ENCODE measurements at regions not wholly inside any gene's neighbourhood (a gene's known extent, or its start where the extent isn't known, plus 50 kb on each side); places are given as distances from the start of the nearest gene placed in this dataset.

GRCh38 chr2:195493416-195493815 lies 163.6 kb upstream of the SLC39A10 start:
- TF ChIP-seq CTCF (IDR thresholded peaks at IDR 0.05; ENCODE audit: poor library complexity) (no peak), EZH2 (IDR thresholded peaks at IDR 0.05; ENCODE audit: borderline replicate concordance) (no peak)

All from hepatocyte (in vitro differentiated cells).